CD4-positive, alpha-beta T cell treated with Interleukin-17A for 1 hour (primary cell): ENCODE measurements at regions not wholly inside any gene's neighbourhood (a gene's known extent, or its start where the extent isn't known, plus 50 kb on each side); places are given as distances from the start of the nearest gene placed in this dataset.
"Not testable (repeated sequence)": the region's sequence is repeated elsewhere in the genome, so short reads cannot be mapped to it uniquely, and the experiment has no call there.

Experiments
- DNase-seq: peaks from one replicate; pipeline ENCODE4 v3.0.0-alpha.2; 2020

DNA sequence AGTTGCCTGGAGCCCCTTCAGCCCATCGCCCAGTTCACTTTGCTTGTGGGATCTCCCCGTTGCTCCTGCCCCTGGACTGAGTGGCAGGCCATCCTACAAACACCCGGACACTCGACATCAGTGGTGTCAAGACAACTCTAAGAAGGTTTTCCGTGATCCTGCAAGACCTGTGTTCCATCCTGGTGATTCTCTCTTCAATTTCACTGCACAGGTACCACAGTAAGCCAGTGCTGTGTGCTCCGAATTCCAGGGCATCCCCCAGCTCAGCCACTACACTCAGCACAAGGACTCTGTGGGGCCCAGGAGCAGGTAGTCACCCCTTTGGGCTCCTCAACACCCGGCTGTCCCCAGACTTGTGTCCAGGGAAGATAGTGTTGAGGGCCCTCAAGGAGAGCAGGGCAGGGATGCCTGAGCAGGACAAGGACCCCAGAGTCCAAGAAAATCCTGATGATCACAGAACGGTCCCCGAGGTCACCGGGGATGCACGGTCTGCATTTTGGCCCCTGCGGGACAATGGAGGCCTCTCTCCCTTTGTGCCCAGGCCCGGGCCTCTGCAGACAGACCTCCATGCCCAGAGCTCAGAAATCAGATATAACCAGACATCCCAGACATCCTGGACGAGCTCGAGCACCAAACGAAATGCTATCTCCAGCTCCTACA, 146.9 kb upstream of the C1QTNF3 start:
- DNase-seq: peak; percentile 6

DNA sequence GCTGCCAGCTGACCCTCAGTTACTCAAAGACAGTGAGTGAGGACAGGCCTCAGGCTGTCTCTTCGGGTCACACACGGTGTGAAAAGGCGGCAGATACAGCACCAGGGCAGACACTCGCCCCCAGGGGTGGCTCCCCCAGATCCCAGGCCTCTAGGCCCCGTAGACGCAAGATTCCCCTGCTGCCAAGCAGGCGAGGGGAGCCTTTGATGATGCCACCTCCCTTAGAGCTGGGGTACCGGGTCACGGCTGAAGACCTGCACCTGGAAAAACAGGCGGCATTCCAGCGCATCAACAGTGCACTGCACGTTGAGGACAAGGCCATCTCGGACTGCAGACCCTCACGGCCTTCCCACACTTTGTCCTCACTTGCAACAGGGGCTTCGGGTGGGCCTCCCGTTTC, 147.5 kb upstream of the C1QTNF3 start:
- DNase-seq: peak; percentile 10

DNA sequence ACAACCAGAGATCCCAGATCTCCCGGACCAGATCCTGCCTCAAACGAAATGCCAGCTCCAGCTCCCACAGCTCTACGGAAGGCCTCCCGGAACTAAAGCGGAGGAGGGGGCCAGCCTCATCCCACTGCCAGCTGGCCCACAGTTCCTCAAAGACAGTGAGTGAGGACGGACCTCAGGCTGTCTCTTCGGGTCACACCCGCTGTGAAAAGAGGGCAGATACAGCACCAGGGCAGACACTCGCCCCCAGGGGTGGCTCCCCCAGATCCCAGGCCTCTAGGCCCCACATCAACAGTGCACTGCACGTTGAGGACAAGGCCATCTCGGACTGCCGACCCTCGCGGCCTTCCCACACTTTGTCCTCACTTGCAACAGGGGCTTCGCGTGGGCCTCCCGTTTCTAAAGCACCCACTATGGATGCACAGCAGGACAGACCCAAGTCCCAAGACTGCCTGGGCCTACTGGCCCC, 148.3 kb upstream of the C1QTNF3 start:
- not testable (repeated sequence) for DNase-seq

DNA sequence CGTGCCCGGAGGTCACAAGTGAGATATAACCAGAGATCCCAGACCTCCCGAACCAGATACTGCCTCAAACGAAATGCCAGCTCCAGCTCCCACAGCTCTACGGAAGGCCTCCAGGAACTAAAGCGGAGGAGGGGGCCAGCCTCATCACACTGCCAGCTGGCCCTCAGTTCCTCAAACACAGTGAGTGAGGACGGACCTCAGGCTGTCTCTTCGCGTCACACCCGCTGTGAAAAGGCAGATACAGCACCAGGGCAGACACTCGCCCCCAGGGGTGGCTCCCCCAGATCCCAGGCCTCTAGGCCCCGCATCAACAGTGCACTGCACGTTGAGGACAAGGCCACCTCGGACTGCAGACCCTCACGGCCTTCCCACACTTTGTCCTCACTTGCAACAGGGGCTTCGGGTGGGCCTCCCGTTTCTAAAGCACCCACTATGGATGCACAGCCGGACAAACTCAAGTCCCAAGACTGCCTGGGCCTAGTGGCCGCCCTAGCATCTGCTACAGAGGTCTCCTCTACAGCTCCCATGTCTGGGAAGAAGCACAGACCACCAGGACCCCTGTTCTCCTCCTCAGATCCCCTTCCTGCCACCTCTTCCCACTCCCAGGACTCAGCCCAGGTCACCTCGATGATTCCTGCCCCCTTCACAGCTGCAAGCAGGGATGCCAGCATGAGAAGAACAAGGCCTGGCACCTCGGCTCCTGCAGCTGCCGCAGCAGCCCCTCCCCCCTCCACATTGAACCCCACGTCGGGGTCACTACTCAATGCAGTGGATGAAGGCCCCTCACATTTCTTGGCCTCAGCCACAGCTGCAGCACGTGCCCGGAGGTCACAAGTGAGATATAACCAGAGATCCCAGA, 149.3 kb upstream of the C1QTNF3 start:
- DNase-seq: not testable (repeated sequence)

DNA sequence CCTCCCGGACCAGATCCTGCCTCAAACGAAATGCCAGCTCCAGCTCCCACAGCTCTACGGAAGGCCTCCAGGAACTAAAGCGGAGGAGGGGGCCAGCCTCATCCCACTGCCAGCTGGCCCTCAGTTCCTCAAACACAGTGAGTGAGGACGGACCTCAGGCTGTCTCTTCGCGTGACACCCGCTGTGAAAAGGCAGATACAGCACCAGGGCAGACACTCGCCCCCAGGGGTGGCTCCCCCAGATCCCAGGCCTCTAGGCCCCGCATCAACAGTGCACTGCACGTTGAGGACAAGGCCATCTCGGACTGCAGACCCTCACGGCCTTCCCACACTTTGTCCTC, 149.9 kb upstream of the C1QTNF3 start:
- not testable (repeated sequence) for DNase-seq

DNA sequence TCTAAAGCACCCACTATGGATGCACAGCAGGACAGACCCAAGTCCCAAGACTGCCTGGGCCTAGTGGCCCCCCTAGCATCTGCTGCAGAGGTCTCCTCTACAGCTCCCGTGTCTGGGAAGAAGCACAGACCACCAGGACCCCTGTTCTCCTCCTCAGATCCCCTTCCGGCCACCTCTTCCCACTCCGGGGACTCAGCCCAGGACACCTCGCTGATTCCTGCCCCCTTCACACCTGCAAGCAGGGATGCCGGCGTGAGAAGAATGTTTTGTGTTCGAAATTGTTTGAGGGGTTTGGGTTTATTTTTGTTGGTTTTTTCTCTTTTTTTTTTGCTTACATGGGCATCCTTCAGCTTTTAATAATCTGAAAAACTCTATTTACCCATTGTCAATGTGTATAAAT, 150.3 kb upstream of the C1QTNF3 start:
- not testable (repeated sequence) for DNase-seq

DNA sequence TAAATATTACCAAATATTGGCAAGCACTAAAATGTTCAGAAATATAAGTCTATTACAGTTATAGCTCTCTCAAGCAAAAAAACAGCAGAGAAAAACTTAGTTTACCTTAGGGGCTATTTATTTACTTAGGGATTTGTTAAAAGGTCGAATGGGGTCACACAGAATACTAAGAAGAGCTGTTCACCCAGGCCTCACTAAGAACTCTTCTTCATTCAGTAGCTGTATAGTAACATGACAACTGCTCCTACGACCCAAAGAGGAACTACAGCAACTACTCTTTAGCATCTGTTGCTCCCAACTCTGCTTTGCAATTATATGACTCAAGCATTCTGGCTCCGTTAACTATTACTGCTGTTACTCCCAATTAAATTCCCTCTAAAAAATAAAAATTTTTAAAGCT, 150.8 kb upstream of the C1QTNF3 start:
- peak; percentile 9 for DNase-seq

DNA sequence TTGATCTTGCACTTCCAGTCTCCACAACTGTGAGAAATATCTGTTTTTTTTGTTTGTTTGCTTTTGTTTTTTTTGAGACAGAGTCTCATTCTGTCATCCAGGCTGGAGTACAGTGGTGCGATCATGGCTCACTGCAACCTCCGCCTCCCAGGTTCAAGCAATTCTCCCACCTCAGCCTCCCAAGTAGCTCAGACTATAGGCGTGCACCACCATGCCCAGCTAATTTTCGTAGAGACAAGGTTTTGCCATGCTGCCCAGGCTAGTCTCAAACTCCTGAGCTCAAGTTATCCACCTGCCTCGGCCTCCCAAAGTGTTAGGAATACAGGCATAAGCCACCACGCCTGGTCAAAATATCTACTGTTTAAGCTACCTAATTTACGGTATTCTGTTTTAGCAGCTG, 153.1 kb upstream of the C1QTNF3 start:
- not testable (repeated sequence) for DNase-seq

DNA sequence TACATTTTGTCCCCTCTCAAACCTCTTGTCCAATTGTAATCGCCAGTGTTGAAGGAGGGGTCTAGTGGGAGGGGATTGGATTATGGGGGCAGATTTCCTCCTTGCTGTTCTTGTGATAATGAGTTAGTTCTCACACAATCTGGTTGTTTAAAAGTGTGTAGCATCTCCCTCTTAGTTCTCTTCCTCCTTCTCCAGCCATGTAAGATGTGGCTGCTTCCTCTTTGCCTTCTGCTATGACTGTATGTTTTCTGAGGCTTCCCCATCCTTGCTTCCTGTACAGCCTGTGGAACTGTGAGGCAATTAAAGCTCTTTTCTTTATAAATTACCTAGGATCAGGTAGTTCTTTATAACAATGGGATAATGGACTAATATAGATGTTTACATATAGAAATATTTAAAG, 162.3 kb upstream of the C1QTNF3 start:
- not testable (repeated sequence) for DNase-seq

DNA sequence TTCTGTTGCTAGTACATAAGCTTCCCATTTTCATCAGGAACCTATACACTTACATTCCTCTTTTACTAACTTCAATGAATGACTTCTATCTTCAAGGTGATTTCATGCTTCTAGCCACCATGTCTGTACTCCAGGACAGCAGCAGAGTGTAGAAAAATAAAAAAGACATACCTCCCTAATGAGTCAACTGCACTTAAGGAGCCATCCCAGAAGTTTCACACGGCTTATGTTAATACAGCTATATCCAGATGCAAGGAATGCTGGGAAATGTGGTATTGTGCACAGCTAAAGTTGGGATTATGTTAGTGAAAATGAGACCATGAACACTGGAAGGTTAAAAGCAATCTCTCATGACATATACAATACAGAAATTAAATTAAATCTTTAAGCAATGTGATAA, 174.4 kb upstream of the C1QTNF3 start:
- DNase-seq: not testable (repeated sequence)

DNA sequence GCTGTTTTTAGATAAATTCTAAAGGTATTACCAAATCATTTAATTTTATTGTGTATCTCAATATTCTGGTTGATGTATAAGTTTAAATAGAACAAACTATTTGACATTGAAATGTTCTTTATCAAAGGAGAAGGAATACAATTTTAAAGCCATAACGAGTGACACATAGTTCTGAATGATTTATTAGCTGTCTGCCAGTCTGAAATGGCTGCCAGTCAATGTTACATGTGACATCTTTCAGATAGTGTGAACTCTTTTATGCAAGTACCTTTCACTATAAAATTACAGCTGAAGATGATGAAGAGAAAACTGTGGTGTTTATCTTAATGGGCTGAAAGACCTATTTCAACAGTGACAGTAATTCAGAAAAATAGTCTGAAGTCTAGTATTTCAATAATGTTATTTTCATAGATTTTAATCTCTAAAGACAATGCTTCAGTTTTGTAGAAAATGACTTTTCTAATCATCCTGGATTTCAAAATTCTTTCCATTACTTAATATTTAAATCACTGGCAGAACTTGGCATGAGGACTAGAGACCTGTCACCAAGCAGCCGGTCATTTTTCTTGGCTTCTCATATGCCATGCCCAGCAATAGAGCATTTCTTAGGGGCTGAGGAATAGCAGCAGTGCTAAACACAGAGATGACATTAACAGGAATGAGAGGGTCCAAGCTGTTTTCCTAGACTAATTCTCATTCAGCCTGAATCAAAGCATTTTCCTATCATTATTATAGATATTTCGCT, 178.5 kb upstream of the C1QTNF3 start:
- DNase-seq: not testable (repeated sequence)

DNA sequence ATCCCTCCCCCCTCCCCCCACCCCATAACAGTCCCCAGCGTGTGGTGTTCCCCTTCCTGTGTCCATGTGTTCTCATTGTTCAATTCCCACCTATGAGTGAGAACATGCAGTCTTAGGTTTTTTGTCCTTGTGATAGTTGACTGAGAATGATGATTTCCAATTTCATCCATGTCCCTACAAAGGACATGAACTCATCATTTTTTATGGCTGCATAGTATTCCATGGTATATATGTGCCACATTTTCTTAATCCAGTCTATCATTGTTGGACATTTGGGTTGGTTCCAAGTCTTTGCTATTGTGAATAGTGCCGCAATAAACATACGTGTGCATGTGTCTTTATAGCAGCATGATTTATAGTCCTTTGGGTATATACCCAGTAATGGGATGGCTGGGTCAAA, 180.1 kb upstream of the C1QTNF3 start:
- DNase-seq: not testable (repeated sequence)

DNA sequence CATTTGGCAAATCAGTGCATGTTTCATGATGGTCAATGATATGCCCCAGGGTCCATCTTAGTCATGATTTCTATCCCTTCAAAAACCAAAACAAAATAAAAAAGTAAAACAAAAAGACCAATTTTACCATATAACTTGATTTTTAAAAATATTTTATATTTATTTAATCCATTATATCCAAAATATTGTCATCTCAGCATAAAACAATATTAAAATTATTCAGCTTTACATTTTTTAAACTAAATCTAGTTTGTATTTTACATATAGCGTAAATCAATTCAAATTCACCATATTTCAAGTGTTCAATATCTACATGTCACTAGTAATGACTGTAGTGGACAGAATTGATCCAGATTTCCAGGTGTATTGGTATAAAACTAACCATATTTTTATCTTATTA, 187.4 kb upstream of the C1QTNF3 start:
- not testable (repeated sequence) for DNase-seq

DNA sequence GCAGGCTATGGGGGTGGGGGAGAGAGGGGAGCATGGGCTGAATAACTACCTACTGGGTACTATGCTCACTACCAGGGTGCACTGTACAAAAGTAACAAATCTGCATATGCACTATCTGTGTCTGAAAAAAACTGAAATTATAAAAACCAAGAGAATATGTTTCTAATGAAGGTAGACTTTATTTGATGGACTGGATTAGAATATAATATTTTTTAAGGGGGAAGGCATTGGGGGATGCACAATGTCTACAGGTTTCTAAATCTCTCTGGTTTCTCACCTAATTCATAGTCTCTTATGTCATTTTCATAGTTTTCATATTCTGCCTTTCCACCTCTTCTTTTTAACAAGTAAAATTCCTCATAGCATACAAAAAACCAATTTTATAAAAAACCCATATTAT, 200.8 kb upstream of the C1QTNF3 start:
- not testable (repeated sequence) for DNase-seq

DNA sequence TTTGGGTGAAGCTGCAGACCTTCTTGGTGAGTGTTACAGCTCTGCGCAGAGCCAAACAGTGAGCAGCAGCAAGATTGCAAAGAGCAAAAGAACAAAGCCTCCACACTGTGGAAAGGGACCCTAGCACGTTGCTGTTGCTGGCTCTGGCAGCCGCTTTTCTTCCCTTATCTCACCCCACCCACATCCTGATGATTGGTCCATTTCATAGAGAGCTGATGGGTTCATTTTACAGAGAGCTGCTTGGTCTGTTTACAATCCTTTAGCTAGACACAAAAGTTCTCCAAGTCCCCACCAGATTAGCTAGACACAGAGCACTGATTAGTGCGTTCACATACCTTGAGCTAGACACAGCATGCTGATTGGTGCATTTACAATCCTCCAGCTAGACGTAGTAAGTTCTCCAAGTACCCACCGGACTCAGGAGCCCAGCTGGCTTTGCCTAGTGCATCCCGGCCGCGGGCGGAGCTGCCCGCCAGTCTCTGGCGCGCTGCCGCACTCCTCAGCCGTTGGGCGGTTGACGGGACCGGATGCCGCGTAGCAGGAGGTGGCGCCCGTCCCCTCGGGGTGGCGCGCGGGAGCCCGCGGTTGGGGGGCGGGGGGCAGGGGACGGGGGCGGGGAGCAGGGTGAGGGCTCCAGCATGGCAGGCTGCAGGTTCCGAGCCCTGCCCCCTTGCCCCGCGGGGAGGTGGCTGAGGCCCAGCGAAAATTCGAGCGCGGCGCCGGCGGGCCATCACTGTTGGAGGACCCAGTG, 201.4 kb upstream of the C1QTNF3 start:
- DNase-seq: peak; percentile 84

DNA sequence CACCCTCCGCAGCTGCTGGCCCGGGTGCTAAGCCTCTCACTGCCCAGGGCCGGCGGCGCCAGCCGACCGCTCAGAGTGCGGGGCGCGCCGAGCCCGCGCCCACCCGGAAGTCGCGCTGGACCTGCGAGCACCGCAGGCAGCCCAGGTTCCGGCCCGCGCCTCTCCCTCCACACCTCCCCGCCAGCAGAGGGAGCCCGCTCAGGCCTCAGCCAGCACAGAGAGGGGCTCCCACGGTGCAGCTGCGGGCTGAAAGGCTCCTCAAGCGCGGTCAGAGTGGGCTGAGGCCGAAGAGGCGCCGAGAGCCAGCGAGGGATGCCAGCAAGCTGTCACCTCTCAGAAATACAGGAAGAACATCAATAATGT, 202.0 kb upstream of the C1QTNF3 start:
- not testable (repeated sequence) for DNase-seq

DNA sequence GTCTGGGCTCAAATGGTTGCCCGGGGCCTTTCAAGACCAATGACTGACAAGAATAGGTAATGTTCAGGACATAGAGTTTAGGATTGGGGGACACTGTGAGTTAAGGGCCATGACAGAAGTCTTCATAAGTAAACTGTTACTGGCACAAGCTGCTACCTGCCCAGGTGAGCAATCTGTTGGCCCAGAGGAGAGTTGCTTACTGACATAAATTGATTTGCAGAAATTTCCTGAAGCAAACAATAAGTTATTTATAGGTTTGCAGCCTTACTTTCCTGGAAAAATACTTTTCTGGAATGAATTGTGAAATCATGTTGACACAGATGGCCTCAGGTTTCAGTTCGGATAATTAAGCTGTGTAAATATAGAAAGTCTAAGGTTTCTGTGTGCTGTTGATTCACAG, 202.8 kb upstream of the C1QTNF3 start:
- DNase-seq: peak; percentile 10

DNA sequence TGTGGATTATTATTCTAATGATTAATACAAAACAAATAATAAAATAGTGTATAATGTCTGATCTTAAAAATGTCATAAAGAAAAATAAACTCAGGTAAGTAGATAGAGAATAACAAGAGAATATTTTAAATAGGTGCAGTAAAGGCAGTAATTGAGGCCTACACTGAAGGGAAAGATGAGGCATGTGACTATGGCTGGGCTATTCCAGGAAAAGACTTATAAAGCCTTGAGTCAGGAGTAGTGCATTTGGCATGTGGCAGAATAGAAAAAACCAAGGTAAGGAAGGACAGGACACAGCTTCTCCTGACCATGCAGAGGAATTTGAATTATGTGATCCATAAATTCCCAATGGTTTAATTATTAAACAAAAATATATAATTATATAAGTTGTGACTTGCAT, 215.6 kb upstream of the C1QTNF3 start:
- not testable (repeated sequence) for DNase-seq

DNA sequence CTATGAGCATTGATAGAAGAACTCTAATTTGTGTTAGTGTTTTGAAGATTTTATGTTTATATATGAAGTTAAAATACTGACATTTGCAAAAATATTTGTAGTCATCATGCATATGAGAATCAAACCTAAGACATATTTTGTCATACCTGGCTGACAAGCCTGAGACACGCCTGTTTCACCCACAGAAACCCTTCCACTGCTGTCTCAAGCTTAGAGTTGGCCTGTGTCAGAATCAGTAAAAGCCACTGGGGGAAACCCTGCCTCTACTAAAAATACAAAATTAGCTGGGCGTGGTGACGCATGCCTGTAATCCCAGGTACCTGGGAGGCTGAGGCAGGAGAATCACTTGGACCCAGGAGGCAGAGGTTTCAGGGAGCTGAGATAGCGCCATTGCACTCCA, 218.0 kb upstream of the C1QTNF3 start:
- DNase-seq: not testable (repeated sequence)

DNA sequence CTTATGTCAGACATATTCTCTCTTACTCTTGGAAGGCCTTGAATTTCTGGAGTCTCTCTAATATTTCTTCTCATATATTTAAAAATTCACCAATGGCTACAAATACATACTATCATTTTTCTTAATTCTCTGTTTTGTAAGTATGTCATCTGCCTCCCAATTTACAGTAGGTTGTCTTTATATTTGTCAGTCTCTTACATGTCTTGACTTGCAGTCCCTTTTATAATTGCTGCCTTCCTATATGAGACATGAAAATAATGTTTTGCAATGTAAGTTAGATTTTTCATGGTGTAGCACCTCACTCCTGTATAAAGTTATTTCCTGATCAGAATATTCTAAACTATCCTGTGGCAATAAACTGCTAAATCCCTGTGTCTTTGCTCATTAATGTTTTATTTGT, 223.1 kb upstream of the C1QTNF3 start:
- DNase-seq: not testable (repeated sequence)

DNA sequence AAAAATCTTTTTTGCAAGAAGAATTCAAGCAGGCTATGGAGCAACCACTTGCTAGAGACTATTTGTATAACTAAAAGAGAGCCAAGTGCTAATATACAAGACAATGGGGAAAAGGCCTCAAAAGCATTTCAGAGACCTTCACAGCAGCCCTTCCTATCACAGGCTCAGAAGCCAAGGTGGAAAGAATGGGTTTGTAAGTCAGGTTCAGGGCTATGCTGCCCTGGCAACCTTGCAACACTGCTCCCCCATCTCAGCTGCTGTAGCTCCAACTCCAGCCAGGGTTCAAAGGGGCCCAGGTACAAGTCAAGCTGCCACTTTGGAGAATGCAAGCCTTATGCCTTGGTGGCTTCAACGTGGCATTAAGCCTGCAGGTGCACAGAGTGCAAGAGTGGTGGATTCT, 253.7 kb upstream of the C1QTNF3 start:
- not testable (repeated sequence) for DNase-seq

DNA sequence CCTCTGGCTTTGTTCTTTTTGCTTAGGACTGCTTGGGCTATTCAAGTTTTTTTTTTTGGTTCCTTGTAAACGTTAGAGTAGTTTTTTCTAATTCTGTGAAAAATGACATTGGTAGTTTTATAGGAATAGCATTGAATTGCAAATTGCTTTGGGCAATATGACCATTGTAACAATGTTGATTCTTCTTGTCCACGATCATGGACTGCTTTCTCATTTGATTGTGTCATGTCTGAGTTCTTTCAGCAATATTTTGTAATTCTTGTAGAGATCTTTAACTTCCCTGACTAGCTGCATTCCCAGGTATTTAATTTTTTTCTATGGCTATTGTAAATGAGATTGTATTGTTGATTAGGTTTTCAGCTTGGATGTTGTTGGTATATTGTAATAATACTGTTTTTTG, 286.2 kb upstream of the C1QTNF3 start:
- not testable (repeated sequence) for DNase-seq

DNA sequence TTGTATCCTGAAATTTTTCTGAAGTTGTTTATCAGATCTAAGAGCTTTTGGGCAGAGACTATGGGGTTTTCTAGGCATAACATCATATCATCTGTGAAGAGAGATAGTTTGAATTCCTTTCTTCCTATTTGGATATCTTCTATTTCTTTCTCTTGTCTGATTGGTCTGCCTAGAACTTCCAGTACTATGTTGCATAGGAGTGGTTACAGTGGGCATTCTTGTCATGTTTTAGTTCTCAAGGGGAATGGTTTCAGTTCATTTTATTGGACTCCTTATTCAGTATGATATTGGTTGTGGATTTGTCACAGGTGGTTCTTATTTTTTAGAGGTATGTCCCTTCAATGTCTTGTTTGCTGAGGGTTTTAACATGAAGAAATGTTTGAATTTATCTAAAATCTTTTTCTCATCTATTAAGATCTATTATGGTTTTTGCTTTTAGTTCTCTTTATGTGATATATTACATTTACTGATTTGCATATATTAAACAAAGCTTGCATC, 286.6 kb upstream of the C1QTNF3 start:
- DNase-seq: not testable (repeated sequence)
